PC-9 (cell line): ENCODE measurements at regions not wholly inside any gene's neighbourhood (a gene's known extent, or its start where the extent isn't known, plus 50 kb on each side); places are given as distances from the start of the nearest gene placed in this dataset.

Source experiments
- BruUV-seq: library from RNA; stranded (reverse); fragments of 400-500 nt; replicated peaks from 2 replicates; lab custom pipeline; 2021; lab: Mats Ljungman, UMichigan
- CTCF ChIA-PET: fragments of 300-600 bp; sonication (Branson Sonifier 250); formaldehyde crosslinking; loops from one replicate; lab custom pipeline; 2022; ENCODE audit warnings: antibody characterized with exemption; lab: Charles Lee
- POLR2A ChIA-PET: fragments of 300-600 bp; sonication (Branson Sonifier 250); formaldehyde crosslinking; loops from one replicate; lab custom pipeline; 2022; ENCODE audit warnings: antibody characterized with exemption; ENCODE audit not compliant: unreplicated experiment; lab: Charles Lee
- DNase-seq, 2 experiments: peaks; one replicate each; pipeline versions ENCODE4 v3.0.0 to v3.0.0-alpha.2; 2015 to 2022; ENCODE audit warnings: mixed read lengths in 1 of 2
- H2AFZ ChIP-seq: fragments of 200-600 bp; sonication (generic); 2 replicates; pipeline ENCODE4 v1.8.1; 2017; ENCODE audit warnings: antibody characterized with exemption
- H3F3A ChIP-seq: fragments of 200-600 bp; sonication (generic); 2 replicates; pipeline ENCODE4 v1.8.1; 2017; ENCODE audit warnings: antibody characterized with exemption, mild to moderate bottlenecking, low read depth; ENCODE audit not compliant: insufficient read depth
- H3K27ac ChIP-seq: fragments of 200-600 bp; sonication (generic); 2 replicates; pipeline ENCODE4 v1.6.1; 2016; ENCODE audit warnings: mixed run types
- H3K27me3 ChIP-seq: fragments of 200-600 bp; sonication (generic); 2 replicates; pipeline ENCODE4 v1.6.1; 2016; ENCODE audit warnings: low read depth, mixed run types; ENCODE audit not compliant: insufficient read depth
- H3K36me3 ChIP-seq: fragments of 200-600 bp; sonication (generic); 2 replicates; pipeline ENCODE4 v1.6.1; 2016; ENCODE audit warnings: low read depth, mixed run types
- H3K4me1 ChIP-seq: fragments of 200-600 bp; sonication (generic); replicated peaks from 2 replicates; pipeline ENCODE4 v1.6.1; 2016; ENCODE audit warnings: mixed run types; ENCODE audit not compliant: insufficient read depth
- H3K4me2 ChIP-seq: fragments of 200-600 bp; sonication (generic); 2 replicates; pipeline ENCODE4 v1.6.1; 2017; ENCODE audit warnings: mixed run types
- H3K4me3 ChIP-seq: fragments of 200-600 bp; sonication (generic); 2 replicates; pipeline ENCODE4 v1.6.1; 2016; ENCODE audit warnings: mixed run types
- H3K79me2 ChIP-seq: fragments of 200-600 bp; sonication (generic); 2 replicates; pipeline ENCODE4 v1.6.1; 2017; ENCODE audit warnings: low read depth, mixed run types
- H3K9me2 ChIP-seq: fragments of 200-600 bp; sonication (generic); 2 replicates; pipeline ENCODE4 v1.8.1; 2017; ENCODE audit warnings: mild to moderate bottlenecking; ENCODE audit not compliant: insufficient read depth
- H3K9me3 ChIP-seq: fragments of 200-600 bp; sonication (generic); 2 replicates; pipeline ENCODE4 v1.8.1; 2016; ENCODE audit warnings: low read depth; ENCODE audit not compliant: insufficient read depth
- H4K20me1 ChIP-seq: fragments of 200-600 bp; sonication (generic); 2 replicates; pipeline ENCODE4 v1.8.1; 2017; ENCODE audit not compliant: insufficient read depth
- CTCF ChIP-seq: fragments of 200-600 bp; sonication (generic); conservative IDR thresholded peaks from 2 replicates; pipeline ENCODE4 v1.6.1; 2017; ENCODE audit warnings: mixed run types, antibody characterized with exemption, mild to moderate bottlenecking, moderate library complexity
- EZH2 ChIP-seq: fragments of 200-600 bp; sonication (generic); IDR thresholded peaks from 2 replicates; pipeline ENCODE4 v1.8.0; 2017; ENCODE audit warnings: antibody characterized with exemption, low read depth
- intact Hi-C: fragments of 100-400 bp; cut with micrococcal nuclease; formaldehyde crosslinking; loops from one replicate; pipeline ENCODE4 v1.10.0; 2022; ENCODE audit not compliant: unreplicated experiment

- H3K9me2 ChIP-seq = no peaks in the 10 kb centered on the region
- no peak overlapping the region for H3K27ac ChIP-seq
- H3K79me2 ChIP-seq = no peaks in the 10 kb centered on the region
- H3K9me3 ChIP-seq = no peaks in the 10 kb centered on the region
- POLR2A ChIA-PET = no interaction called here
- intact Hi-C loops = no loop called here
- H2AFZ ChIP-seq = no peak overlapping the region
- CTCF ChIA-PET = no interaction called here
- TF ChIP-seq EZH2 (no peak), CTCF (no peak)
- DNase-seq = no peak
- H3K4me2 ChIP-seq = no peak overlapping the region
- no peaks in the 10 kb centered on the region for H3K4me1 ChIP-seq
- H3K4me3 ChIP-seq = no peak overlapping the region
- H3F3A ChIP-seq = no peaks in the 10 kb centered on the region
- H4K20me1 ChIP-seq = no peaks in the 10 kb centered on the region
- H3K27me3 ChIP-seq = no peaks in the 10 kb centered on the region
- H3K36me3 ChIP-seq = no peaks in the 10 kb centered on the region
- BruUV-seq = no TSS peak
Observed at GRCh38 chr4:106615961-106616360, 247.4 kb upstream of the GIMD1 start.

DNA sequence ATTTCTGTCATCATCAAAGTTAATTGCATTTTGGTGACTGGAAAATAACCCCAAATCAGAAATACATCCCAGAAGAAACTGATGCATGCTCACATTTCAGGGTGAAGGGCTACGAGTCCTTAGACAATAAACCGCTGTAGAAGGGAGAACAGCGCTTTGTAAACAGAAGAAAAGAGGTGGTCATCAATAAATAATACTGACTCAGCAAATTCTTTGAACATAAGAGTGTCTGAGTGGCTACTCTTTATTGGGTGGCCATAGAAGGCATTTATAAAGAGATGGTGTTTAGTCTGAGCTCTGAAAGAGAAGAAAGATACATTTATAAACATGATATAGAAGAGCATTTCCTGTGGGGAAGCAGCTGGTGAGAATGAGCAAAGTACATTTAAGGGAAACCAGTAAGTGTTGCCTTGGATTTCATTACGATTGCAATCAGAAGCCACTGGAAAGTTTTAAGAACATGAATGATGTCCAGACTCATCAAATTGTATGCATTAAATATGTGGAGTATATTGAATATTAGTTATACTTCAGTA is 246.9 kb upstream of the GIMD1 start:
- BruUV-seq = no TSS peak
- no peaks in the 10 kb centered on the region for H3K27me3 ChIP-seq
- H2AFZ ChIP-seq = no peak overlapping the region
- no peaks in the 10 kb centered on the region for H3K4me1 ChIP-seq
- TF ChIP-seq EZH2 = no peak
- no peak for TF ChIP-seq CTCF
- H3K4me3 ChIP-seq = no peak overlapping the region
- intact Hi-C loops = no loop called here
- POLR2A ChIA-PET = no interaction called here
- no peaks in the 10 kb centered on the region for H3K36me3 ChIP-seq
- no peak overlapping the region for H3K27ac ChIP-seq
- H3K4me2 ChIP-seq = no peak overlapping the region
- no peak for DNase-seq
- H3F3A ChIP-seq = no peaks in the 10 kb centered on the region
- H3K9me3 ChIP-seq = no peaks in the 10 kb centered on the region
- no peaks in the 10 kb centered on the region for H3K79me2 ChIP-seq
- no peaks in the 10 kb centered on the region for H4K20me1 ChIP-seq
- H3K9me2 ChIP-seq = no peaks in the 10 kb centered on the region
- CTCF ChIA-PET = no interaction called here

GRCh38 chr4:106614441-106614840 is 245.9 kb upstream of the GIMD1 start:
- POLR2A ChIA-PET = no interaction called here
- Histone ChIP-seq H3K79me2 (no peaks in the 10 kb centered on the region), H4K20me1 (no peaks in the 10 kb centered on the region), H3K4me2 (no peak overlapping the region), H3K36me3 (no peaks in the 10 kb centered on the region), H3K27ac (no peak overlapping the region), H3K4me1 (no peaks in the 10 kb centered on the region), H3F3A (no peaks in the 10 kb centered on the region), H2AFZ (no peak overlapping the region), H3K4me3 (no peak overlapping the region), H3K9me2 (no peaks in the 10 kb centered on the region), H3K9me3 (no peaks in the 10 kb centered on the region), H3K27me3 (no peaks in the 10 kb centered on the region)
- intact Hi-C loops = no loop called here
- DNase-seq = no peak
- CTCF ChIA-PET = no interaction called here
- TF ChIP-seq CTCF (no peak), EZH2 (no peak)
- no TSS peak for BruUV-seq
